ENCODE measurements at regions not wholly inside any gene's neighbourhood (a gene's known extent, or its start where the extent isn't known, plus 50 kb on each side); places are given as distances from the start of the nearest gene placed in this dataset.
"Not testable (repeated sequence)": the region's sequence is repeated elsewhere in the genome, so short reads cannot be mapped to it uniquely, and the experiment has no call there.

DNA sequence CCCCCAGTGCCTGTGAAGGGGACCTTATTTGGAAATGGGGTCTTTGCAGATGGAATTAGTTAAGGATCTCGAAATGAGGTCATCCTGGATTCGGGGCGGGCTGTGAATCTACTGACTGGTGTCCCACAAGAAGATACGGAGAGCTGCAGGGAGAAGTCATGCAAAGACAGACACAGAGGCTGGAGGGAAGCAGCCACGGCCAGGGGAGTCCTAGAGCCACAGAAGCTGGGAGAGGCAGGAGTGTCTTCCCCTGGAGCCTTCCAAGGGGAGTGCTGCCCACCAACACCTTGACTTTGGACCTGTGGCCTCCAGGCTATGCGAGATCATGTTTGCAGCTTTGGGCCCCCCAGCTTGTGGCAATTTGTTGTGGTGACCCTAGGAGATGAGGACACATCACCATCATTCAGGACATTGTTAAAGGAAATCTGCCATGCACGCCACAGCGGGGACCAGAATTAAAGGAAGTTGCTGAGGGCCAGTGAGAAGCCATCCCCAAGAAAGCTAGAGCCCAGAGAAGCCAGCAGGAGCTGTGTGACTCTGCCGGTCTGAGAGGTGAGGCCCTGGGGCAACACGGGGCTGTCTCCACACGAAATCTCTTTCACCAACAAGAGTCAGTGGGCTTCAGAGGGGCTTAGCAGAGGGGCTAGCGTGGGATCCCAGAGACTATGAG lies 434.7 kb downstream of the BRD1 start:
- DNase-seq (ENCODE audit: low read depth): no peak

DNA sequence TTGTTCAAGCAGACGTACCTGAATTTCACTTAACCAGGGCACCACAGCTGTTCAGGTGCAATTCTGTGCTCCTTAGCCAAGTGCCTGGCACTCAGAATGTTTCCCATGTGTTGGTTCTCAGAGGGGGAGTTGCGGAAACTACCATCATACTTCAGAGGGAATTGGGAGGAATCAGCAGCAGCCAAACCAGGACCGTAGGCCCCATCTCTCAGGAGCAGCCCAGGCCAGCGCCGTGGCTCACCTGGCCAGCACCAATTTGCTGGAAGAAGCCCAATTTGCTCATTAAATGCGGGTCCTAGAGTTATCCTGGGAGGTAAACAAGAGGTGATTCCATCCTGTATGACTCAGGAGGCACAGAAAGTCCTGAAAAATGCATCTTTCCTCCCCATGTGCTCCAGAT lies 435.4 kb downstream of the BRD1 start:
- no peak for DNase-seq (ENCODE audit: low read depth)

DNA sequence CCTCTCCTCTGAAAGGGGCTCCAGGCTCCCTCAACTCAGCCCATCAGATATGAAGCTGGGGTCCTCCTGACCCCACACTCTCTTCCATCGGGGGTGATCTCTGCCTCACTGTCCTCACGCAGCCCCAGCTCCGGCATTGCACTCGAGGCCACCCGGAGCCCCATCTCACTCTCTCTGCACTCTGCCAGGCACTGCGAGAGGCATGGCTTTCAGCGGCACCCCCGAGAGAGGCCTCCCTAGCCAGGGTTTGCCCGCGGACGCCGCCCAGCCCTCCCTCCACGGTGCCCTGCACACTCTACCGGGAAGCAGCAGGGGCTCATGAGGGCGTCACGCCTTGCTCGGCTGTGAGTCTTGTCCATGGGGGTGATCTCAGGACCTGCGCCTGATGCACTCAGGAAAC lies 436.2 kb downstream of the BRD1 start:
- DNase-seq (ENCODE audit: low read depth): no peak

- no peak for DNase-seq (ENCODE audit: low read depth)
Observed at GRCh38 chr22:49390954-49391353, 436.7 kb downstream of the BRD1 start.

DNA sequence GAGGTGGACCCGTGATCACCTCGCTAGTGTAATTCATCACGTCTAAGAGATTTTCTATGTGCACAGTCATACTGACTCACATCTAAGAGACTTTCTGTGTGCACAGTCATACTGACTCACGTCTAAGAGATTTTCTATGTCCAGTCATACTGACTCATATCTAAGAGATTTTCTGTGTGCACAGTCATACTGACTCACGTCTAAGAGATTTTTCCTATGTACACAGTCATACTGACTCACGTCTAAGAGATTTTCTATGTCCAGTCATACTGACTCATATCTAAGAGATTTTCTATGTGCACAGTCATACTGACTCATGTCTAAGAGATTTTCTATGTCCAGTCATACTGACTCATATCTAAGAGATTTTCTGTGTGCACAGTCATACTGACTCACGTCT lies 443.8 kb downstream of the BRD1 start:
- not testable (repeated sequence) for DNase-seq (ENCODE audit: low read depth)

DNA sequence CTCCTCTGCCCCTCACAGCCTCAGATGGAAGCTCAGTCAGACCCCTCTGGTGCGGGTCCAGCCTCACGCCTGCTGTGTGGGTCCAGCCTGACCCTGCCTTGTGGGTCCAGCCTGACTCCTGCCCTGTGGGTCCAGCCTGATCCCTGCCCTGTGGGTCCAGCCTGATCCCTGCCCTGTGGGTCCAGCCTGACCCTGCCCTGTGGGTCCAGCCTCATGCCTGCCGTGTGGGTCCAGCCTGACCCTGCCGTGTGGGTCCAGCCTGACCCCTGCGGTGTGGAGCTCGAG lies 445.3 kb downstream of the BRD1 start:
- DNase-seq (ENCODE audit: low read depth): no peak

DNA sequence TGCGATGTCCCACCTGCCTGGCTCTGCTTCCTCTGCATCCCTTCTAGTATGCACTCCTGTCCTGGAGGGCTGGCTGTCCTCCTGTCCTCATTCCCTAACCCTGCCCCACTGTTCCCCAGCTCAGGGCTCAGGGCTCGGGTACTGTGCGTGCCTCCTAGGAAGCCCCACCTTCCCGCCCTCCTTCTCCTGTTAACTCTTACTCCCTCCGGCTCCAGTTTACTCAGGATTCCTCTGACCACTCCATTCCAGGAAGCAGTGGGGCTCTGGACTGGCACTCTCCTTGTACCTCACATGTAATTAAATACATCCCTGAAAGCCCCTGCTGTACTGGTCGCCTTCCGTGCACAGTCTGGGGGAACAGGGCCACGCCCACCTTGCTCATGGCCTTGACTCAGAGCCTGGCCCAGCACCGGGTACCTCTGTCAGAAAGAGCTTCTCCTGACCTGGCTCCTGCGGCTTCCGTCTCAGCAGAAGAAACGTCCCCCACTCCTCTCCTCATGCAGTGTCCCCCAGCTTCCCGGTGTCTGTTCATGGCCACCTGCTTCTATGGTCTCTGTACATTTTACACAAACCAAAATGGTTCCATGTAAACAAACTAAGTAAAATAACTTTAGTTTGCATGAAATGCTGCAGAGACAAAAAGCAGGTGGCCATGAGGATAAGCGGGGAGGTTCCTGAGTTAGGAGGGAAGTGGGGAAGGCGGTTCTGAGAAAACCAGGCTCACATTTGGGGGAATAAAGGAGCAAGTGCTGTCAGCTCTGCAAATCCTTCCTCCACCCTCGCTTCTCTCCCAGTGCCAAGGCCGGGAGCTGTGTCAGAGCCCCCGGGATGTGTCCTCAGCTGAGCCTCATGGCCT lies 445.9 kb downstream of the BRD1 start:
- DNase-seq (ENCODE audit: low read depth): no peak

GRCh38 chr22:49380828-49381114 lies 446.9 kb downstream of the BRD1 start:
- DNase-seq (ENCODE audit: low read depth): no peak

DNA sequence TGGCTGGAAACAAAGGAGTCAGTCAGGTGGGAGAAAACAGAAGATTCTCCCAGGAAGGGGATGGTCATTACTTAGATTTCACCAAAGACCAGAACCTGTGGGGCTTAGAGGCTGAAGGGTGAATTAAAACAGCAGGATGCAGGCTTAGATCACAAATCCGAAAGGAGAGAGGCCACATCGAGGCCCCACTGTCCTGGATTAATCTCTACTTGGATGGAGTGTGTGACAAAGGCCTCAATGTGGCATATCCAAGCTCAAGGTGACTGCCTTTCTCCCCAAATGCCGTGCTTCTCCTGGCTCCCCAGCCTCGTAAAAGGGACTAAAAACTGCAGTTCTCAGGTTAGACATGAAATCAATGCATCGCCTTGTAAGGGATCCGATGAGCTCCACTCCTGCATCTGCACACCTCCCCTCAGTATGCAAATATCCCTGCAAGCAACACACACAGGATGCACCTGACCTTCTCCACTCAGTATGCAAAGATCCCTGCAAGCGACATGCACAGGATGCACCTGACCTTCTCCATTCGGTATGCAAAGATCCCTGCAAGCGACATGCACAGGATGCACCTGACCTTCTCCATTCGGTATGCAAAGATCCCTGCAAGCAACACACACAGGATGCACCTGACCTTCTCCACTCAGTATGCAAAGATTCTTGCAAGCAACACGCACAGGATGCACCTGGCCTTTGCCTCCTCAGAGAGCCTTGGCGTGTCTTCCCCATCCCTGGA lies 447.4 kb downstream of the BRD1 start:
- DNase-seq (ENCODE audit: low read depth): no peak

DNA sequence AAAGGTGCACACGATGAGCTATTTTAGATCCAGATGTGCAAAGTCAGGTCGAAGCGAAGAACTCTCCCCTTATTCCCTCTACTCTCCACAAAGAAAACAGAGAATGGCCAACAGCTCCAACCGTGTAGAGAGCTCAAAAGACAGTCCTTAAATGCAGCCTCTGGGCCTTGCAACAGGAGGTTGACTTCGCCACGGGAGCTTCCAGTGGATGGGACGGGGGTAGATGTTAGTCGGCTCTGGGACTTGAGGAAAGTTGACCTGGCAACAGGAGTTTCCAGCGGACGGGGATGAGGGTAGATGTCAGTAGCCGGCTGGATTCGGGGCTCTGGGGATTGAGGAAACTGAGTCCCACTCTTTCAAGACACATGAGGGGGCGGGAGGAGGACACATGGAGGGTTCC lies 450.4 kb downstream of the BRD1 start:
- DNase-seq (ENCODE audit: low read depth): no peak

GRCh38 chr22:49373801-49374226 lies 453.9 kb downstream of the BRD1 start:
- no peak for DNase-seq (ENCODE audit: low read depth)

DNA sequence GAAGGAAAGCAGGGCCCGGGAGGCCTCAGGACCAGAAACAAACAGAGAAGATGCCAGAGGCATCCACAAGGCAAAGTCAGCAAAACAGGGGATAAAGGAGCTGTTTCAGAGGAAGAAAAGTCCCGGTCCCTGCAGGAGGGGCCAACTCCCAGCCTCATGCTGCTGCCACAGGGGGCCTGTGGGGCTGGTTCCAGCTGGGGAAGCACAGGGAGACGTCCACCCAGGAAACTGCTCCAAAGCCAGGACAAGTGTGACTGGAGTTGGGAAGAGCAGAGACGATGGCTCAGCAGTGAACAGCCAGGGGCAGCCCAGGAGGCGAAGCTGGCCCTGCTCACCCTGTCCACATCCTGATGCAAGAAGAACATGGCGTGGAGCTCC lies 454.4 kb downstream of the BRD1 start:
- DNase-seq (ENCODE audit: low read depth): no peak

DNA sequence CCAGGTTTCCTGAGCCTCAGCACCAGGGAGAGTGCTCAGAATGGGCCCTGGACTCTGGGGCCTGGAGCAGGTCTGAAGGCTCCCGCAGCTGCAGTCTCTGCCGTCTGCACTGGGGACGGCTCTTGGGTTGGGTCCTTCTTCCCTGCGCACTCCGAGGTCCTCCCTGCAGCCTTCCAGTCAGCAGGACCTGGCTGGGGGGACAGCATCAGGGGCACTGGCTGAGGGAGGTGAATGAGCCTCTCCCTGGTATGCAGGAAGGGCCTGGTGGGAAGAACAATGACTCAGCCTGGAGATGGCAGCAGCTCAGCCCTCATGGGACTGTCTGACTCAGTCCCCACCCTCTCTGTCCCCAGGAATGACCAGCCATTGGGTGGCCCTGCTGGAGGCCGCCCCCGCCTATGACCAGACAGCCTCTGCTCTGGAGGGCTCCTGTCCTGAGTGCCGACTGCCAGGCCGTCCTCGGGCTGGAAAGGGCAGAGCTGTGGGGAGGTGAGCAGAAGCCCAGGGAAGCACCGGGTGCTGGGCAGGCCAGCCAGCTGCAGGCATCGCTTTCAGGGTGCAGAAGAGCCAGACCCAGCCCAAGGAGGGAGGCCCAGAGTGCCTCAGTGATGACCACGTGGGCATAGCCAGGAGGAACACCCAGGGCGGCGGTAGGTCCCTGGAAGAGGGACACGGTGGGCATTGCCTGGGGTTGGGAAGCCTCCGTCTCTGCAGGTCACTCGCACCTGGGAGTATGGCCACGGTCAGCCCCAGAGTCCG lies 455.0 kb downstream of the BRD1 start:
- DNase-seq (ENCODE audit: low read depth): no peak

- DNase-seq (ENCODE audit: low read depth): no peak
Observed at GRCh38 chr22:49372111-49372529, 455.6 kb downstream of the BRD1 start.

- no peak for DNase-seq (ENCODE audit: low read depth)
Observed at GRCh38 chr22:49371325-49372110, 456.2 kb downstream of the BRD1 start.

DNA sequence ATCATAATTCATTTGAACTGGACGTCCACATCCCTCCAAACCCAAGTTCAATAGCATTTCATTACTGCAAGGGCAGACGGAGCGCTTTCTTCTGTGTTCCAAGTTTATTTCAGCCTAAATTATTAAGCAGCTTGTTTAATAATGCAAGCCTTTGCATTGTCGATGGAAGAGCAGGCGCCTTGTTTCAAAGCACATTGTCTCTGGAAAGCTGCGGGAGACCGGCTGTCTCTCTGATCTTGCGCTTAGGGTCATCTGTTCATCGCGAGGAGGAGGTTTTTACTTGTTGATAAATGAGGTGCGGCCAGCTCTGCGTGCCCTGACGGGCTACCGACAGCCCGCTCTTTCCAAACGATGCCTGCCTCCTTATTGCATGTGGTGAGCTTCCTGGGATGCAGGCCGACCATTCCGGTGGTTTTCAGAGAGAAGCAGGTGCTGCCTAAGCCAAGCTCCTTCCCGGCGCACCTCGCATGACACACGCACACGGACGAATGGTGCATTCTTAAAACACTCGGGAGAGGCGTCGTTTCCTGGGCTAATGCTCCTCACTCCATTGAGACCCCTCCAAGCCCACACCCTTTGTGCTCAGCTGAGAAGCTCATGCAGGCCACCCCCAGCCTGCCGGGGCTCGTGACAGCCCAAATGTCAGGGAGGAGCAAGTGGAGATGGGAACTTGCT lies 456.9 kb downstream of the BRD1 start:
- DNase-seq (ENCODE audit: low read depth): no peak

DNA sequence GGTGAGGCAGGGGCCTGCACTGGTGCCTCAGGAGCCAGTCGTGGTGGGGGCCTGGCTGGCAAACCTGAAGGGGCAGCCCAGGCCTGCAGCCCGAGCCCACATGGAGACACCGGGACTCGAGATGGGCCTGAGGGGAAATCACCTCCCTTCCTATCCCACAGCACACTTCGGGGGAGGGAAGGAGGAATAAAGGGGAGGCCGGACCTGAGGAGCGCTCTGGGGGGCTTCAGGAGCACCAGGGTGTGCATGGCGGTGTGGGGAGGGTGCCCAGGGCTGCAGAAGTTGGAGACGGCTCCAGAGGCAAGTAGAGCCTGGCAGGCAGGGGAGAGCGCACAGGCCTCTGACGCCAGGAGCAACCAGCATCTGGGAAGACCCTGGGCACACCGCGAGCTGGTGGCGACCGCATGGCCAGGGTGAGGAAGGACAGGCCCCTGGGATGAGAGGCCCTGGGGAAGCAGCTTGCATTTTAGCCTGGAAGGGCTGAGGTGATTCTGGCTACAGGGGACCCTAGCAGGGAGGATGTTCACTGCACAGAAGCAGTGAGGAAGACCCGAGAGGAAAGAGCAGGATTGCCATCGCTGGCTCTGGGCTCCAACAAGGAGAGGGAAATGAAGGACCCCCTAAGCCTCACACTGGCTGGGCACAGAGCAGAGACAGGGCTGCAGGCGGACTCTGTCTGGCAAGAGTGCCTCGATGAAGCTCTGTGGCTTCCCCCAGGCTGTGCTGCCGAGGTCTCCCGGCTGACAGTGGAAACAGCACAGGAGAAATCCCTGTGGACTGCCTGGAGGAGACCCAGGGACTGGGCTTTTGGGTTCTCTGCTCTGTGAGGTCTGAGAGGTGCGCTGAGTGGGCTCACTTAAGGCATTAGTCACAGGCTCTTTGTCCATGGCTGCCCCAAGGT lies 457.7 kb downstream of the BRD1 start:
- DNase-seq (ENCODE audit: low read depth): no peak

- DNase-seq (ENCODE audit: low read depth): no peak
Observed at GRCh38 chr22:49368976-49369725, 458.5 kb downstream of the BRD1 start.

DNA sequence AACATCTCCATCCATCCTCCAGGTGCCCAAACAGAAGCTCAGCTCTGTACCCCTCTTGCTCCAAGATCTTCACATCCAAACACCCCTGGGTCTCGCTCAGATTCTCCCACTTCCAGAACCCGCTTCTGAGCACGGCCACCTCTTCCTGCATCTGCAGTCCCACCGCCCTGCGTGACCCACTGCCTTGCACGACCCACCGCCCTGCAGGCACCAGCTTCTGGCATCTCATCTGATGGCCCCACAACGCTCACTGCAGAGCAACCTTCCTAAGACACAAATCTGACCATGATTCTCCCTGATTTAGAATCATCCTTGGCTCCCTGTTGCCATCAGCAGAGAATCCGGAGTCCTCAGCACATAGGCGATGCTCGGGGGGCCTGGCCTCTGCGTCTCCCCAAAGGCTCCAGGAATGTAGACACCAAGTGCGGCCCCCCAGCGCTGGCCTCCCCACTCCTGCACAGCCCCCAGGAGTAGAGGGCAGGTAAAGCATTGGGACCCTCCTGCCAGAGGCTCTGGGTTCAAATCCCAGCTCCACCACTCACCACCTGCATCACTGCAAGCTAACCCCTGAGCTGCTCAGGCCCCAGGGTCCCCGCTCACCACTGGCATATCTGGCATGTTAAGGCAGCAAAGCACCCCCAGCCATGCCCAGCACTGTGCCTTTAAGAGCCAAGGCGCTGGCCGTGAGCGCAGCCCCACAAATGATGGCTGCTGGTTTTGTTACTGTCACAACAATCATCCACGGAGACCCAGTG lies 459.3 kb downstream of the BRD1 start:
- DNase-seq (ENCODE audit: low read depth): no peak
